K562 (cell line): ENCODE measurements at regions not wholly inside any gene's neighbourhood (a gene's known extent, or its start where the extent isn't known, plus 50 kb on each side); places are given as distances from the start of the nearest gene placed in this dataset.

Experiments used
- ATAC-seq: fragments of 200-7000 bp; cut with Tn5 transposase; 3 replicates; pipeline ENCODE4 v1.9.1; 2020; ENCODE audit warnings: moderate library complexity
- BruUV-seq: library from RNA; stranded (reverse); fragments of 400-500 nt; replicated peaks from 2 replicates; lab custom pipeline; 2021; lab: Mats Ljungman, UMichigan
- CTCF ChIA-PET: fragments of 300-600 bp; formaldehyde crosslinking; extraction: SDS; loops from one replicate; lab custom pipeline; 2021; ENCODE audit warnings: low intra/inter-chr PET ratio; lab: Yijun Ruan, JAX
- POLR2A ChIA-PET: fragments of 300-600, 350-650 bp; sonication (Branson Sonifier 250); formaldehyde crosslinking; extraction: SDS; loops from one replicate; lab custom pipeline; 2021; ENCODE audit warnings: antibody characterized with exemption, inconsistent platforms; lab: Yijun Ruan, JAX
- DNase-seq, 4 experiments: peaks; one replicate each; pipeline versions ENCODE4 v3.0.0 to v3.0.0-alpha.2; 2011 to 2018; ENCODE audit warnings: low spot score in 3 of 4, mixed read lengths in 3 of 4; ENCODE audit errors: extremely low read depth in 1 of 4
- FAIRE-seq: peaks from 2 replicates; lab custom pipeline; 2011; peaks lifted over from hg19 to GRCh38; lab: Jason Lieb, UNC
- H2AFZ ChIP-seq: 2 replicates; pipeline ENCODE4 v1.6.0; 2011; ENCODE audit warnings: low read depth, low read length, control low read depth, inconsistent platforms
- H3K27ac ChIP-seq: fragments of 200-600 bp; 3 replicates; pipeline ENCODE4 v1.8.0; 2011; ENCODE audit warnings: low read depth, mild to moderate bottlenecking, control low read depth, inconsistent platforms, low read length, moderate library complexity, mixed read lengths; ENCODE audit errors: extremely low read depth
- H3K27me3 ChIP-seq, 2 experiments: fragments of 300-600 bp in 1 of 2; 2 replicates in 1 of 2; 3 replicates in 1 of 2; pipeline versions ENCODE4 v1.6.0 to v1.8.0; 2011; ENCODE audit warnings: inconsistent platforms in 2 of 2, low read length in 2 of 2, mild to moderate bottlenecking in 1 of 2, mixed read lengths in 1 of 2, moderate library complexity in 1 of 2; ENCODE audit not compliant: control insufficient read depth in 2 of 2, insufficient read depth in 2 of 2
- H3K36me3 ChIP-seq: fragments of 300-600 bp; 3 replicates; pipeline ENCODE4 v1.8.0; 2011; ENCODE audit warnings: mild to moderate bottlenecking, low read length, inconsistent platforms; ENCODE audit not compliant: control insufficient read depth, insufficient read depth
- H3K4me1 ChIP-seq, 2 experiments: fragments of 200-600 bp in 1 of 2; replicated peaks in 1 of 2; 2 replicates in 1 of 2; 3 replicates in 1 of 2; pipeline versions ENCODE4 v1.5.1 to v1.8.0; 2011; ENCODE audit warnings: inconsistent platforms in 2 of 2, low read length in 2 of 2, mild to moderate bottlenecking in 1 of 2, mixed read lengths in 1 of 2, moderate library complexity in 1 of 2; ENCODE audit not compliant: control insufficient read depth in 2 of 2, insufficient read depth in 2 of 2
- H3K4me2 ChIP-seq: 2 replicates; pipeline ENCODE4 v1.6.1; 2011; ENCODE audit warnings: low read length, control low read depth, inconsistent platforms, mixed read lengths; ENCODE audit not compliant: insufficient read depth
- H3K4me3 ChIP-seq: fragments of 200-600 bp; sonication (generic), shearing (Covaris generic); 2 replicates; pipeline ENCODE4 v1.5.1; 2016; ENCODE audit warnings: control low read depth, inconsistent platforms
- H3K79me2 ChIP-seq: fragments of 200-600 bp; 3 replicates; pipeline ENCODE4 v1.8.0; 2011; ENCODE audit warnings: low read length, inconsistent platforms; ENCODE audit not compliant: control insufficient read depth, insufficient read depth
- H3K9ac ChIP-seq, 2 experiments: 2 replicates each; pipeline versions ENCODE4 v1.6.0 to v1.6.1; 2011; ENCODE audit warnings: low read depth in 2 of 2, low read length in 2 of 2, control low read depth in 1 of 2, inconsistent platforms in 1 of 2, mild to moderate bottlenecking in 1 of 2, mixed read lengths in 1 of 2; ENCODE audit not compliant: insufficient read depth in 1 of 2
- H3K9me1 ChIP-seq: one replicate; pipeline ENCODE4 v1.6.0; 2011; ENCODE audit warnings: inconsistent platforms, mild to moderate bottlenecking, low read length, moderate library complexity; ENCODE audit not compliant: control insufficient read depth, insufficient read depth
- H3K9me3 ChIP-seq: replicated peaks from 2 replicates; pipeline ENCODE4 v1.5.1; 2011; ENCODE audit warnings: low read depth, low read length, inconsistent platforms; ENCODE audit not compliant: control insufficient read depth, insufficient read depth
- H4K20me1 ChIP-seq: replicated peaks from 2 replicates; pipeline ENCODE4 v1.6.1; 2011; ENCODE audit warnings: low read length, inconsistent platforms, mixed read lengths; ENCODE audit not compliant: control insufficient read depth, insufficient read depth
- CBX5 ChIP-seq: IDR thresholded peaks from 2 replicates; pipeline ENCODE4 v1.6.1; 2014; ENCODE audit warnings: low read depth, borderline replicate concordance
- E2F3 ChIP-seq: fragments of 250-450 bp; sonication (Bioruptor Pico); IDR thresholded peaks from 2 replicates; pipeline ENCODE4 v1.4.0; 2020; ENCODE audit warnings: mild to moderate bottlenecking
- HMG20A ChIP-seq: fragments of 450-650 bp; formaldehyde crosslinking; conservative IDR thresholded peaks from 2 replicates; pipeline ENCODE4 v1.4.0; 2020; ENCODE audit warnings: mild to moderate bottlenecking, mixed read lengths
- SMAD3 ChIP-seq: fragments of 450-650 bp; formaldehyde crosslinking; conservative IDR thresholded peaks from 2 replicates; pipeline ENCODE4 v1.4.0; 2020; ENCODE audit warnings: mild to moderate bottlenecking
- SRSF9 ChIP-seq: fragments of 200-400 bp; formaldehyde crosslinking; IDR thresholded peaks from 2 replicates; pipeline ENCODE4 v1.6.1; 2017; ENCODE audit warnings: low read depth, low read length, borderline replicate concordance
- STAG1 ChIP-seq: sonication (generic); formaldehyde crosslinking; IDR thresholded peaks from 2 replicates; pipeline ENCODE4 v1.5.0; 2020; ENCODE audit warnings: missing genetic modification reagents, borderline replicate concordance
- ZFP91 ChIP-seq: sonication (generic); formaldehyde crosslinking; IDR thresholded peaks from 2 replicates; pipeline ENCODE4 v1.8.0; 2022; ENCODE audit warnings: mild to moderate bottlenecking, missing genetic modification reagents
- ZNF174 ChIP-seq: fragments of 250-450 bp; sonication (Bioruptor Pico); IDR thresholded peaks from 2 replicates; pipeline ENCODE4 v1.4.0; 2020; ENCODE audit warnings: mild to moderate bottlenecking
- ZNF232 ChIP-seq: sonication (generic); formaldehyde crosslinking; IDR thresholded peaks from 2 replicates; pipeline ENCODE4 v1.8.0; 2022; ENCODE audit warnings: mild to moderate bottlenecking, missing genetic modification reagents
- WGBS: fragments of 100-300 bp; shearing (Covaris generic); methylation state at CpG from one replicate; pipeline ENCODE4 v1.1.6; 2016; ENCODE audit warnings: low coverage, mixed read lengths; ENCODE audit not compliant: insufficient coverage; ENCODE audit errors: missing lambda C conversion rate; 5-methylcytosine and 5-hydroxymethylcytosine counted together
- in situ Hi-C: fragments of 300-500 bp; cut with MboI; formaldehyde crosslinking; loops from 4 replicates; pipeline ENCODE4 v1.15.0; 2018; ENCODE audit warnings: inconsistent platforms, mixed read lengths
- intact Hi-C: fragments of 100-400 bp; cut with micrococcal nuclease; formaldehyde crosslinking; loops from 2 replicates; pipeline ENCODE4 v1.14.2; 2022
- TF ChIP-seq, protein P1 (sequence below): fragments of 450-650 bp; IDR thresholded peaks from 2 replicates; pipeline ENCODE4 v1.6.1; 2018; ENCODE audit warnings: mild to moderate bottlenecking, low read depth; ENCODE audit not compliant: partially characterized antibody

- WGBS = 0% methylated on average over 7 of the region's 11 CpGs
- Histone ChIP-seq H3K4me3 (no peak overlapping the region), H3K4me2 (no peak overlapping the region), H3K9me1 (no peaks in the 10 kb centered on the region), H3K79me2 (no peaks in the 10 kb centered on the region), H2AFZ (no peak overlapping the region), H3K36me3 (no peaks in the 10 kb centered on the region), H4K20me1 (peaks cover 7% of the 10 kb centered on the region; the same call in 1 of the 2 replicates), H3K9ac (no peak overlapping the region), H3K27ac (no peak overlapping the region), H3K9me3 (no peaks in the 10 kb centered on the region), H3K4me1 (no peaks in the 10 kb centered on the region), H3K27me3 (peaks cover 22 to 69% of the 10 kb centered on the region in 2 experiments)
- intact Hi-C loops (no loop called here), in situ Hi-C loops (no loop called here)
- BruUV-seq = no TSS peak
- DNase-seq (no peak), FAIRE-seq (no peak), ATAC-seq (no peak)
- ChIA-PET CTCF (no interaction called here), POLR2A (interaction anchor here (0.7 kb wide), 1 partner anchor 14 kb away, joined by 4 read pairs; no protein-coding TSS in a partner anchor)
- TF ChIP-seq CBX5 (no peak), SRSF9 (no peak)
Observed at GRCh38 chr12:111091051-111091450, 170.7 kb upstream of the MYL2 start.

DNA sequence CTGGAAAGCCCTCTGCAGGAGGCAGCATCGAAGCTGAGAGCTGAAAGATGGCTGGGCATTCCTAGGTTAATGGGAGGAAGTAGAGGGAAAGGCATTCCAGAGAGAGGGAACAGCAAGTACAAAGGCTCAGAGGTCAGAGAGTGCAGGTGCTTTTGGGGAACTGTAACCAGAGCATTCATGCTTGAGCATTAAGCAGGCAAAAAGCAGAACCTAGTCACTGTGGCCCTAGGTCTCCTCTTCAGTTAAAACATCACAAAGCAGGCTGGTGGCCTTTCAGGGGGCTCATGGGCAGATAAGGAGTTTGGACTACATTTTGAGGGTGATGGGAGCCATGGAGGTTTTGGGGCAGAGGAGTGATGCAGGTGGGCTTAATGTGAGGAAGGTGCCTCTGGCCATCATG, 169.2 kb upstream of the MYL2 start:
- FAIRE-seq (no peak), ATAC-seq (no peak), DNase-seq (no peak)
- 0% methylated on average over 1 of the region's 1 CpG for WGBS
- intact Hi-C loops (no loop called here), in situ Hi-C loops (no loop called here)
- Histone ChIP-seq H2AFZ (no peak overlapping the region), H3K4me1 (no peaks in the 10 kb centered on the region), H3K36me3 (no peaks in the 10 kb centered on the region), H3K9me1 (no peaks in the 10 kb centered on the region), H3K27ac (no peak overlapping the region), H3K4me3 (no peak overlapping the region), H3K79me2 (no peaks in the 10 kb centered on the region), H4K20me1 (peaks cover 7% of the 10 kb centered on the region; the same call in 1 of the 2 replicates), H3K9me3 (no peaks in the 10 kb centered on the region), H3K9ac (no peak overlapping the region), H3K27me3 (peaks cover 25 to 64% of the 10 kb centered on the region in 2 experiments), H3K4me2 (no peak overlapping the region)
- POLR2A ChIA-PET = interaction anchor here (2.8 kb wide), 1 partner anchor 7 kb away, joined by 10 read pairs; no protein-coding TSS in a partner anchor
- no TSS peak for BruUV-seq
- CTCF ChIA-PET = no interaction called here
- TF ChIP-seq E2F3 (CRISPR knock-in tag) = no peak
- TF ChIP-seq SMAD3 (CRISPR knock-in tag) = no peak
- no peak for TF ChIP-seq HMG20A (CRISPR knock-in tag)
- TF ChIP-seq STAG1 (CRISPR knock-in tag) = no peak
- TF ChIP-seq ZNF232 (CRISPR knock-in tag) = no peak
- no peak for TF ChIP-seq ZNF174 (CRISPR knock-in tag)
- TF ChIP-seq, protein P1, sequence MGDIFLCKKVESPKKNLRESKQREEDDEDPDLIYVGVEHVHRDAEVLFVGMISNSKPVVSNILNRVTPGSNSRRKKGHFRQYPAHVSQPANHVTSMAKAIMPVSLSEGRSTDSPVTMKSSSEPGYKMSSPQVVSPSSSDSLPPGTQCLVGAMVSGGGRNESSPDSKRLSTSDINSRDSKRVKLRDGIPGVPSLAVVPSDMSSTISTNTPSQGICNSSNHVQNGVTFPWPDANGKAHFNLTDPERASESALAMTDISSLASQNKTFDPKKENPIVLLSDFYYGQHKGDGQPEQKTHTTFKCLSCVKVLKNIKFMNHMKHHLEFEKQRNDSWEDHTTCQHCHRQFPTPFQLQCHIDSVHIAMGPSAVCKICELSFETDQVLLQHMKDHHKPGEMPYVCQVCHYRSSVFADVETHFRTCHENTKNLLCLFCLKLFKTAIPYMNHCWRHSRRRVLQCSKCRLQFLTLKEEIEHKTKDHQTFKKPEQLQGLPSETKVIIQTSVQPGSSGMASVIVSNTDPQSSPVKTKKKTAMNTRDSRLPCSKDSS = no peak
- TF ChIP-seq ZFP91 (CRISPR knock-in tag) = no peak
